ENCODE measurements at regions not wholly inside any gene's neighbourhood (a gene's known extent, or its start where the extent isn't known, plus 50 kb on each side); places are given as distances from the start of the nearest gene placed in this dataset.

DNA sequence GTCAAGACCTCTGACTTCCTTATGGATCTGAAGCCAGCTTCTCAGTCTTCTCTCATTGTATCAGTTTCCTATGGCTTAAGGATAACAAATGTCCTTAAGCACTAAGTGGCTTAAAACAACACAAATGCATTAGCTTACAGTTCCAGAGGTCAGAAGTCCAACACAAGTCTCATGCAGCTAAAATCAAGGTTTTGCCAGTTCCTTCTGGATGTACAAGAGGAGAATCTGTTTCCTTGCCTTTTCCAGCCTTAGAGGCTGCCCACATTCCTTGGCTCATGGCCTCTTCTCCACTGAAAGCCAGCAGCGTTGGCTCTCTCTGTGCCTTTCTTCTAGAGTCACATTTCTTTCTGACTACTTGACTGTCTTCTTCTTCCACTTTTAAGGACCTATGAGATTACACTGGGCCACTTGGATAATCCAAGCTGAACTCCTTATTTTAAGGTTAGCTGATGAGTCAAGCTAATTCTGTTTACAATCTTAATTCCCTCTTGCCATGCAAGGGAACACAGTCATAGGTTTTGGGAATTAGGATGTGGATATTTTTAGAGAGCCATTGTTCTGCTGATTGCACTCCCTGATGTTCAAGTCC is 179.0 kb downstream of the BCAS1 start:
- TF ChIP-seq EZH2 (IDR thresholded peaks at IDR 0.05) (no peak), POLR2AphosphoS5 (IDR thresholded peaks at IDR 0.05; ENCODE audit: borderline replicate concordance, low read depth, low read length) (no peak), FOXP2 (optimal IDR thresholded peaks at IDR 0.05; ENCODE audit: control extremely low read depth, extremely low read length, insufficient read depth) (no peak)
- H3K27ac ChIP-seq, result no peak overlapping the region
- no peak for DNase-seq (ENCODE audit: low read depth, low spot score)
- no peak overlapping the region for H3K9ac ChIP-seq (ENCODE audit: insufficient read length)
- no peak overlapping the region for H3K4me3 ChIP-seq
- no peaks in the 10 kb centered on the region for H3K36me3 ChIP-seq (ENCODE audit: insufficient read depth, low read length)
- H3K9me3 ChIP-seq (ENCODE audit: low read depth, low read length), result no peaks in the 10 kb centered on the region

DNA sequence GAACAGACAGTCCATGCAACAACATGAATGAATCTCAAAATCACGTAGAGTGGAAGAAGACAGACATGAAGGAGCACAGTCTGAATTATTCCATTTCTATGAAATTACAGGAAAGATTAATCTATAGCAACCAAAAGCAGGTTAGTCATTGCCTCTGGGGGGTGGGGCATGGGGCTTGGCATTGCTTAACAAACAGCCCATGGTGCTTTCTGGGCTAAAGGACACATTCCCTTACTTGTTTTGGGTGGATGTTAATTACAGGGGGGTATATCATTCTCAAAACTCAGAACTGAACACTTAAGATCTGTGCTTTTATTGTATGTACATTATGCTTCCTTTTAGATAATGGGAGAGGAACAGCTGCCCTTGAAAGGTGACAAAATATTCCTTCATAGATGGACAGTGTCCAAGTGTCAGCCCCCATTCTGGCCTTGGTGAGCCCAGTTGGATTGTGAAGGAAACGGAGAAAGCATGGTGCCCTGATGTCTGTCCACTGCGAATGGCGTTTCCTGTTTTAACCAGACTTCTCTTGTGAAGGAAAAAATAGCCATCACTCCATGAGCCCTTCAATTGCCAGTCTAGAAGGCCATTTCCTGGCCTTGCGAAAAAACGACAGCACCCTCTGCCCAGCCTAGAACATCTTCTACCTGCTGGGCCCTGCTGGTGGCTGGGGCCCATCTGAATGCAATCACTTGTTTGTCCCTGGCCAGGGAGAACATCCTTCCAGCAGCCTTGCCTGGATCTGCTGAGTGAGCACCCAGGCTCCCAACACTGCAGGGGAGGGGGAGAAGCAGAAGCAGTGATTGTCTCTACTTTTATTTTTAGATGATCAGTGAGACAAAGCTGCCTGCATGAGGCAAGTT is 179.7 kb downstream of the BCAS1 start:
- no peak for TF ChIP-seq POLR2AphosphoS5 (IDR thresholded peaks at IDR 0.05; ENCODE audit: borderline replicate concordance, low read depth, low read length)
- TF ChIP-seq EZH2 (IDR thresholded peaks at IDR 0.05), result no peak
- TF ChIP-seq FOXP2 (optimal IDR thresholded peaks at IDR 0.05; ENCODE audit: control extremely low read depth, extremely low read length, insufficient read depth), result no peak
- no peak overlapping the region for H3K27ac ChIP-seq

DNA sequence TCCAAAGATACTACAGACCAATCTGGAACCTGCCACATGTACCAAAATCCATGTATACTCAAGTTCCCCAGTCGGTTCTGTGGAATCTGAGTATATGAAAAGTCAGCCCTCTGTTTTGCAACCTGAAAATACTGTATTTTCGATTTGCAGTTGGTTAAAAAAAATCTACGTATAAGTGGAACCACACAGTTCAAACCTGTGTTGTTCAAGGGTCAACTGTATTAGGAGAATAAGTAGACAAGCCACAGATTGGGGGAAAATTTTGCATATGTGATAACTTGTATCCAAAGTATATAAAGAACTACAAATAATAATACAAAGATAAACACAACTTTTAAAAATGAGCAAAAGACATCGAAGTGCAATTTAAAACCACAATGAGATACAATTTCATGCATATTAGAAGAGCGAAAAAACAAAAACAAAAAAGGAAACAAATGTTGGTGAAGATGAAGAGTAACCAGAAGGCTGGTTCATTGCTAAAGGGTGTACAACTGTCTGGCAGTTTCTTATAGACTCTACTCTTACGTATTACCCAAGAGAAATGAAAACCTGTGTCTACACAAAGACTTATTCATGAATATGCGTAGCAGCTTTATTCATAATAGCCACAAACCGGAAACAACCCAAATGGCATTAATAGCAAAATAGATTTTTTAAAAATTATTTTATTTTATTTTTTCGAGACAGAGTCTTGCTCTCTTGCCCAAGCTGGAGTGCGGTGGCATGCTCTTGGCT is 180.8 kb downstream of the BCAS1 start:
- H3K36me3 ChIP-seq (ENCODE audit: insufficient read depth, low read length), result no peaks in the 10 kb centered on the region
- no peak for DNase-seq (ENCODE audit: low read depth, low spot score)
- H3K9me3 ChIP-seq (ENCODE audit: low read depth, low read length), result no peaks in the 10 kb centered on the region
- 0 out of 2 replicates have a peak overlapping the region, but pooled peaks have one; percentile 2 for H3K4me3 ChIP-seq
- TF ChIP-seq FOXP2 (optimal IDR thresholded peaks at IDR 0.05; ENCODE audit: control extremely low read depth, extremely low read length, insufficient read depth), result no peak
- no peak for TF ChIP-seq EZH2 (IDR thresholded peaks at IDR 0.05)
- TF ChIP-seq POLR2AphosphoS5 (IDR thresholded peaks at IDR 0.05; ENCODE audit: borderline replicate concordance, low read depth, low read length), result no peak
- H3K9ac ChIP-seq (ENCODE audit: insufficient read length), result no peak overlapping the region
- no peak overlapping the region for H3K27ac ChIP-seq

More for the DNA sequence above, 179.7 kb downstream of the BCAS1 start:
- no peak for DNase-seq (ENCODE audit: low read depth, low spot score)
- H3K4me3 ChIP-seq, result no peak overlapping the region
- no peaks in the 10 kb centered on the region for H3K9me3 ChIP-seq (ENCODE audit: low read depth, low read length)
- no peaks in the 10 kb centered on the region for H3K36me3 ChIP-seq (ENCODE audit: insufficient read depth, low read length)
- H3K9ac ChIP-seq (ENCODE audit: insufficient read length), result no peak overlapping the region

DNA sequence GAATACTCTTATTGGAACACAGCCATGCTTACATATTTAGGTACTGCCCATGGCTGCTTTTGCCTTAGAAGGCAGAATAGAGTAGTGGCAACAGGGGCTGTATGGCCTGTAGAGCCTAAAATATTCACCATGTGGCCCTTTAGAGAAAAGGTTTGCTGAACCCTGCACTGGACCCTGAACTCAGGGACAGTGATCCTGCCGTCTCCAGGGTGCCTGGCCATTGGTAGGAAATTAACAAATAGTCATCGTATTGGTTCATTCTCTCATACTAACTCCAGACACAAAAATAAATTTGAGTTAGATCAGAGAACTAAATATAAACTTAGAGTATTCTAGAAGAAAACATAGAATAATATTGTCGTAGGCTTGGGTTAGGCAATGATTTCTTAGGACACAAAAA is 181.4 kb downstream of the BCAS1 start:
- no peak overlapping the region for H3K9ac ChIP-seq (ENCODE audit: insufficient read length)
- TF ChIP-seq POLR2AphosphoS5 (IDR thresholded peaks at IDR 0.05; ENCODE audit: borderline replicate concordance, low read depth, low read length) (no peak), EZH2 (IDR thresholded peaks at IDR 0.05) (no peak), FOXP2 (optimal IDR thresholded peaks at IDR 0.05; ENCODE audit: control extremely low read depth, extremely low read length, insufficient read depth) (no peak)
- DNase-seq (ENCODE audit: low read depth, low spot score), result no peak
- H3K9me3 ChIP-seq (ENCODE audit: low read depth, low read length), result no peaks in the 10 kb centered on the region
- H3K36me3 ChIP-seq (ENCODE audit: insufficient read depth, low read length), result no peaks in the 10 kb centered on the region
- H3K27ac ChIP-seq, result no peak overlapping the region
- no peak overlapping the region for H3K4me3 ChIP-seq

DNA sequence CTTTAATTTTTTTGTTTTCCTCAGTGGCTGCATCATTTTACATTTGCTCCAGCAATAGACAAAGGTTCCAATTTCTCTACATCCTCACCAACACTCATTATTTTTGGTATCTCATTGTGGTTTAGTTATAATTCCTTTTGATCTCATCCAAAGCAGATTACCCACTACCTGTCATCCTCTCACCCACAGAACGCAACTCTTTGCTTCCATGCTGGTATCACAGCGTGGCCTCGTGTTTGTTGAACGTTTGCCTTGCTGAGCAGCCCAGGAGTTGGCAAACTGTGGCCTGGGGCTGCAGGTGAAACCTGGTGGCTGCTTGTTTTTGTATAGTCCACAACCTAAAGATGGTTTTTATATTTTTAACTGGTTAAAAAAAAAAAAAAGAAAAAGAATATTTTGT is 181.9 kb downstream of the BCAS1 start:
- Histone ChIP-seq H3K4me3 (no peak overlapping the region), H3K27ac (no peak overlapping the region), H3K9ac (ENCODE audit: insufficient read length) (no peak overlapping the region), H3K36me3 (ENCODE audit: insufficient read depth, low read length) (no peaks in the 10 kb centered on the region), H3K9me3 (ENCODE audit: low read depth, low read length) (no peaks in the 10 kb centered on the region)
- TF ChIP-seq EZH2 (IDR thresholded peaks at IDR 0.05) (no peak), POLR2AphosphoS5 (IDR thresholded peaks at IDR 0.05; ENCODE audit: borderline replicate concordance, low read depth, low read length) (no peak), FOXP2 (optimal IDR thresholded peaks at IDR 0.05; ENCODE audit: control extremely low read depth, extremely low read length, insufficient read depth) (no peak)
- DNase-seq (ENCODE audit: low read depth, low spot score), result no peak

DNA sequence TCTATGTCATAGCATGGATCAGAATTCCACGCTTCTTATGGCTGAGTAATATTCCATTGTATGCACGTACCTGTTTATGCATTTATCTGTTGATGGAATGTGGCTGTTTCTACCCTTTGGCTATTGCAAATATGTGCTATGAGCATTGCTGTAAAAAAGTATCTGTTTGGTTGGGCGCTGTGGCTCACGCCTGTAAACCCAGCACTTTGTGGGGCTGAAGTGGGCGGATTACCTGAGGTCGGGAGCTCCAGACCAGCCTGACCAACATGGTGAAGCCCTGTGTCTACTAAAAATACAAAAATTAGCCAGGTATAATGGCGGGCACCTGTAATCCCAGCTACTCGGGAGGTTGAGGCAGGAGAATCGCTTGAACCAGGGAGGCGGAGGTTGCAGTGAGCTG is 182.4 kb downstream of the BCAS1 start:
- Histone ChIP-seq H3K9ac (ENCODE audit: insufficient read length) (no peak overlapping the region), H3K9me3 (ENCODE audit: low read depth, low read length) (no peaks in the 10 kb centered on the region), H3K4me3 (no peak overlapping the region), H3K36me3 (ENCODE audit: insufficient read depth, low read length) (no peaks in the 10 kb centered on the region), H3K27ac (no peak overlapping the region)
- no peak for DNase-seq (ENCODE audit: low read depth, low spot score)
- no peak for TF ChIP-seq EZH2 (IDR thresholded peaks at IDR 0.05)
- no peak for TF ChIP-seq FOXP2 (optimal IDR thresholded peaks at IDR 0.05; ENCODE audit: control extremely low read depth, extremely low read length, insufficient read depth)
- no peak for TF ChIP-seq POLR2AphosphoS5 (IDR thresholded peaks at IDR 0.05; ENCODE audit: borderline replicate concordance, low read depth, low read length)

DNA sequence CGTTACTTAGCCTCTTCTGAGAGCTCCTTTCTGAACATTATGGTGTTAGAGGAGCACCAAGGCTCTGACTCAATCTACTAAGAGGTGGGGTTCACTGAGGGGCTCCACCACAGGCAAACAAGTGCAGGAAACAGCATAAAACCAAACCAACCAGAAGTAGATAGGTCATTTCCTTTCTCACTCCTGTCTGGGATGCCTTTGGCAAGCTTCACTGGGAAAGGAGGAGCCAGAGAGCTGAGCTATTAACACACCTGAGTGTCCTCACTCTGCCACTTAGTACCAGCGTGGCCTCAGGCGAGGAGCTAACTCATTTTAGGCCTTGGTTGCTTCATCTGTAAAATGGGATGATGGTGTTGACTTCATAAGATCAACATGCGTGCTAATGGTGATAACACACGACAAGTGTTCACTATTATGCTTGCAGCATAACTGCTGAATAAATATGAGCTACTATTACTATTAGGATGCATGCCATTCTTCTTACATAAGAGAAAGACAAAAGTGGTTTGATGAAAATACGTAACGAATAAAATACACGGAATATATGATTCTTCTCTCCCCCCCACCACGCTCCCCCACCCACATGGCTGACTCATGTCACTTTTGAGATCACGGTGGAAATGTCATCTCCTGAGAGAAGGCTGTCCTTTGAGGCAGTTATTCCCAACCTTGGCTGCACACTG is 185.4 kb downstream of the BCAS1 start:
- Histone ChIP-seq H3K9me3 (ENCODE audit: low read depth, low read length) (no peaks in the 10 kb centered on the region), H3K4me3 (no peak overlapping the region), H3K9ac (ENCODE audit: insufficient read length) (no peak overlapping the region), H3K27ac (no peak overlapping the region), H3K36me3 (ENCODE audit: insufficient read depth, low read length) (no peaks in the 10 kb centered on the region)
- no peak for DNase-seq (ENCODE audit: low read depth, low spot score)
- TF ChIP-seq FOXP2 (optimal IDR thresholded peaks at IDR 0.05; ENCODE audit: control extremely low read depth, extremely low read length, insufficient read depth), result no peak
- no peak for TF ChIP-seq POLR2AphosphoS5 (IDR thresholded peaks at IDR 0.05; ENCODE audit: borderline replicate concordance, low read depth, low read length)
- TF ChIP-seq EZH2 (IDR thresholded peaks at IDR 0.05), result no peak

Data from SK-N-MC (cell line).